ENCODE measurements at regions not wholly inside any gene's neighbourhood (a gene's known extent, or its start where the extent isn't known, plus 50 kb on each side); places are given as distances from the start of the nearest gene placed in this dataset.

GRCh38 chr3:23647706-23648258 lies 158.0 kb upstream of the UBE2E1 start:
- Histone ChIP-seq H3K4me1 (no peaks in the 10 kb centered on the region), H3K4me3 (no peak overlapping the region), H3K36me3 (ENCODE audit: low read depth, missing control alignments) (no peaks in the 10 kb centered on the region), H3K27me3 (no peaks in the 10 kb centered on the region), H3K27ac (no peak overlapping the region), H3K9me3 (no peaks in the 10 kb centered on the region)
- no peak for DNase-seq
- intact Hi-C loops (cut with DNase I; ENCODE audit: low total_unique reads): no loop called here
- WGBS, 2 donors: 89 to 95% methylated on average over 6 of the region's 6 CpGs
- TF ChIP-seq, protein P1, sequence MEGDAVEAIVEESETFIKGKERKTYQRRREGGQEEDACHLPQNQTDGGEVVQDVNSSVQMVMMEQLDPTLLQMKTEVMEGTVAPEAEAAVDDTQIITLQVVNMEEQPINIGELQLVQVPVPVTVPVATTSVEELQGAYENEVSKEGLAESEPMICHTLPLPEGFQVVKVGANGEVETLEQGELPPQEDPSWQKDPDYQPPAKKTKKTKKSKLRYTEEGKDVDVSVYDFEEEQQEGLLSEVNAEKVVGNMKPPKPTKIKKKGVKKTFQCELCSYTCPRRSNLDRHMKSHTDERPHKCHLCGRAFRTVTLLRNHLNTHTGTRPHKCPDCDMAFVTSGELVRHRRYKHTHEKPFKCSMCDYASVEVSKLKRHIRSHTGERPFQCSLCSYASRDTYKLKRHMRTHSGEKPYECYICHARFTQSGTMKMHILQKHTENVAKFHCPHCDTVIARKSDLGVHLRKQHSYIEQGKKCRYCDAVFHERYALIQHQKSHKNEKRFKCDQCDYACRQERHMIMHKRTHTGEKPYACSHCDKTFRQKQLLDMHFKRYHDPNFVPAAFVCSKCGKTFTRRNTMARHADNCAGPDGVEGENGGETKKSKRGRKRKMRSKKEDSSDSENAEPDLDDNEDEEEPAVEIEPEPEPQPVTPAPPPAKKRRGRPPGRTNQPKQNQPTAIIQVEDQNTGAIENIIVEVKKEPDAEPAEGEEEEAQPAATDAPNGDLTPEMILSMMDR (IDR thresholded peaks at IDR 0.05): no peak
- no peak for TF ChIP-seq POLR2A (IDR thresholded peaks at IDR 0.05)

- DNase-seq: peak; percentile 41
- no peaks in the 10 kb centered on the region for H3K9me3 ChIP-seq
- no peaks in the 10 kb centered on the region for H3K4me1 ChIP-seq
- TF ChIP-seq POLR2A (IDR thresholded peaks at IDR 0.05): no peak
- TF ChIP-seq, protein P1 (IDR thresholded peaks at IDR 0.05): no peak
- WGBS, 2 donors: 62 to 85% methylated on average over 5 of the region's 5 CpGs
- intact Hi-C loops (cut with DNase I; ENCODE audit: low total_unique reads): no loop called here
- no peak overlapping the region for H3K27ac ChIP-seq
- no peaks in the 10 kb centered on the region for H3K27me3 ChIP-seq
- H3K4me3 ChIP-seq: no peak overlapping the region
- H3K36me3 ChIP-seq (ENCODE audit: low read depth, missing control alignments): no peaks in the 10 kb centered on the region
Measured at GRCh38 chr3:23648326-23648995, 157.3 kb upstream of the UBE2E1 start.

DNA sequence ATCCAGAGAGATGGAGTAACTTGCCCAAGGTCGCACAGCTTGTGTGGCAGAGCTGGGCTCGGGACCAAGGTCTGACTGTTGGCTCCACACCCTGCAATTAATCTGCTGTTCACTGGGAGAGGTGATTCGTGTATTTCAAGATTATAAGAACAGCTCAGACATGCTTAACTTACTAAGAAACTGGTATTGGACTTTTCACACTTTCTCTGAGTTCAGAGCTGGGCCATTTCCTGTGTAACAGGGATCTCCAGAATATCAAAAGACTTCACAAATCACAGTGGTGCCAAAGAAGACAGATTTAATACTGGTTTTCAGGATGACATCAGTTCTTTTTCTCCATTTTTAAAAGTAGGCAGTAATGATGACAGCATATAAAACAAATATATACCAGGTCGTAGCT lies 156.8 kb upstream of the UBE2E1 start:
- WGBS, 2 donors: 59 to 72% methylated on average over 4 of the region's 4 CpGs
- Histone ChIP-seq H3K27me3 (no peaks in the 10 kb centered on the region), H3K36me3 (ENCODE audit: low read depth, missing control alignments) (no peaks in the 10 kb centered on the region), H3K4me1 (no peaks in the 10 kb centered on the region), H3K4me3 (no peak overlapping the region), H3K9me3 (no peaks in the 10 kb centered on the region), H3K27ac (no peak overlapping the region)
- TF ChIP-seq POLR2A (IDR thresholded peaks at IDR 0.05): no peak
- TF ChIP-seq, protein P1 (IDR thresholded peaks at IDR 0.05): no peak
- DNase-seq: no peak
- intact Hi-C loops (cut with DNase I; ENCODE audit: low total_unique reads): no loop called here

- Histone ChIP-seq H3K4me1 (no peaks in the 10 kb centered on the region), H3K4me3 (no peak overlapping the region), H3K9me3 (no peaks in the 10 kb centered on the region), H3K27ac (no peak overlapping the region), H3K27me3 (no peaks in the 10 kb centered on the region), H3K36me3 (ENCODE audit: low read depth, missing control alignments) (no peaks in the 10 kb centered on the region)
- DNase-seq: no peak
- intact Hi-C loops (cut with DNase I; ENCODE audit: low total_unique reads): no loop called here
- 73 to 76% methylated on average over 3 of the region's 3 CpGs for WGBS, 2 donors
- no peak for TF ChIP-seq POLR2A (IDR thresholded peaks at IDR 0.05)
- TF ChIP-seq, protein P1 (IDR thresholded peaks at IDR 0.05): no peak
Measured at GRCh38 chr3:23649448-23649847, 156.3 kb upstream of the UBE2E1 start.
